ENCODE measurements at regions not wholly inside any gene's neighbourhood (a gene's known extent, or its start where the extent isn't known, plus 50 kb on each side); places are given as distances from the start of the nearest gene placed in this dataset.

- H3K27ac ChIP-seq, result no peak overlapping the region
- TF ChIP-seq, protein P1, sequence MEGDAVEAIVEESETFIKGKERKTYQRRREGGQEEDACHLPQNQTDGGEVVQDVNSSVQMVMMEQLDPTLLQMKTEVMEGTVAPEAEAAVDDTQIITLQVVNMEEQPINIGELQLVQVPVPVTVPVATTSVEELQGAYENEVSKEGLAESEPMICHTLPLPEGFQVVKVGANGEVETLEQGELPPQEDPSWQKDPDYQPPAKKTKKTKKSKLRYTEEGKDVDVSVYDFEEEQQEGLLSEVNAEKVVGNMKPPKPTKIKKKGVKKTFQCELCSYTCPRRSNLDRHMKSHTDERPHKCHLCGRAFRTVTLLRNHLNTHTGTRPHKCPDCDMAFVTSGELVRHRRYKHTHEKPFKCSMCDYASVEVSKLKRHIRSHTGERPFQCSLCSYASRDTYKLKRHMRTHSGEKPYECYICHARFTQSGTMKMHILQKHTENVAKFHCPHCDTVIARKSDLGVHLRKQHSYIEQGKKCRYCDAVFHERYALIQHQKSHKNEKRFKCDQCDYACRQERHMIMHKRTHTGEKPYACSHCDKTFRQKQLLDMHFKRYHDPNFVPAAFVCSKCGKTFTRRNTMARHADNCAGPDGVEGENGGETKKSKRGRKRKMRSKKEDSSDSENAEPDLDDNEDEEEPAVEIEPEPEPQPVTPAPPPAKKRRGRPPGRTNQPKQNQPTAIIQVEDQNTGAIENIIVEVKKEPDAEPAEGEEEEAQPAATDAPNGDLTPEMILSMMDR (conservative IDR thresholded peaks at IDR 0.05), result peak; percentile 78
These were observed 745.6 kb upstream of the RAB6C start for GRCh38 chr2:129233751-129234406.

DNA sequence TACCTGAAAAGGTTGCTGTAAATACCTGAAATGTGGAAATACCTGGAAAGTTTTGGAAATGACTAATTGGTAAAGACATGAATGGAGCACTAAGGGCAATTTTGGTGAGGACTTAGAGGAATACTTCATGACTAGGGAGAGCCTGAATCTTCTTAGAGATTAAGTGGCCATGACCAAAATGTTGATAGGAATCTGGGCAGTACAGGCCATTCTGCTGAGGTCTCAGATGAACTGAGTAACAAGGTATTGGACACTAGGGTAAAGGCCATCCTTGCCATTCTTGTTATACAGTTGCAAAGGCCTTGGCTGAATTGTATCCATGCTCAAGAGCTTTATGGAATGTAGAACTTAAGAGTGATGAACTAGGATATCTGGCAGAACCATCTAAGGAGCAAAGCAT lies 742.9 kb upstream of the RAB6C start:
- TF ChIP-seq, protein P1 (conservative IDR thresholded peaks at IDR 0.05), result no peak
- no peak overlapping the region for H3K27ac ChIP-seq

DNA sequence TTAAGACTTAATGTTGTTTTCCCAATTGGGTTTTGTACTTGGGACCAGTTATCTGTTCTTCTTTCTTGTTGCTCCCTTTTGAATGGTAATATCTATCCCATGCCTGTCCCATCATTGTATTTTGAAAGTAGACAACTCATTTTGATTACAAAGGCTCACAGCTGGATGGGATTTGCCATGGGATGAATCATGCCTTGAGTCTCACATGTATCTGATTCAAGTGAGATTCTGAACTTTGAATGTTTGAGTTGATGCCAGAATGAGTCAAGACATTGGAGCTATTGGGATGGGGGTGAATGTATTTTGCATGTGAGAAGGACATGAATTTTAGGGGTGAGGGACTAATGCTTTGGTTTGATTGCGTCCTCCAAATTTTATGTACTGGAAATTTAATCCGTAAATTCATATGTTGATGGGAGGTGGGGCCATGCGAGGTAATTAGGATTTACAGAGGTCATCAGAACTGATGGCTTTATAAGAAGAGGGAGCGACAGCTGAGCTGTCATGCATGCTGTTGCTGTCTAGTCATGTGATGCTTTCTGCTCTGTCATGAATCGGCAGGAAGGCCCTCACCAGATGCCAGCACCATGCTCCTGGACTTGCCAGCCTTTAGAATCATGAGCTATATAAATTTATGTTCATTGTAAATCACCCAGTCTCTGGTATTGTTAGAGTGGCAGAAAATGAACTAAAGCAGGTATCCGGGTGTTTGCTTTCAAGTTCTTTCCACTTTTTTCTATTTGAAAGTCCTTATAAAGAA lies 741.3 kb upstream of the RAB6C start:
- no peak overlapping the region for H3K27ac ChIP-seq
- TF ChIP-seq, protein P1 (conservative IDR thresholded peaks at IDR 0.05), result no peak

- H3K27ac ChIP-seq, result no peak overlapping the region
- TF ChIP-seq, protein P1 (conservative IDR thresholded peaks at IDR 0.05), result no peak
These were observed 740.3 kb upstream of the RAB6C start for GRCh38 chr2:129239141-129239540.

DNA sequence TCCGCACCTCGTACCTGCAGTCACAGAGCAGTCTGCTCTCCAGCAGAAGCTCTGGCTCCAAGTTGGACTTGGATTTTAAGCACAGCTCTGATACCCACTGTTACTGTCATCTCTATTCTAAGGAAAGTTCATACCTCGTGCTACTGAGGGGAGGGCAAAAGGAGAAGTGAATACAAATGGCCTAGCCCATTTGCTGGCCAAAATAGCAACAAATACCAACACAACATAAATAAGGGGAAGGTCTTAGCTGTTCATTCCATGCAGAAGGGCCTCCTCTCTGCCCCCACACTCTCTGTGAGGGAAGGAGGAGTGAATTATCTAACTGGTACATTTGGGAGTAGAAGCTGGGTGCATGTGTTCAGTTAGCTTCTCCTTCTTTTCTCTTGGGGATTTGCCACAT lies 739.4 kb upstream of the RAB6C start:
- no peak overlapping the region for H3K27ac ChIP-seq
- TF ChIP-seq, protein P1 (conservative IDR thresholded peaks at IDR 0.05), result no peak

GRCh38 chr2:129242269-129242668 lies 737.2 kb upstream of the RAB6C start:
- no peak overlapping the region for H3K27ac ChIP-seq
- TF ChIP-seq, protein P1 (conservative IDR thresholded peaks at IDR 0.05), result no peak

GRCh38 chr2:129247751-129248150 lies 731.7 kb upstream of the RAB6C start:
- no peak overlapping the region for H3K27ac ChIP-seq
- TF ChIP-seq, protein P1 (conservative IDR thresholded peaks at IDR 0.05), result no peak

All from VCaP (cell line).